ENCODE measurements at regions not wholly inside any gene's neighbourhood (a gene's known extent, or its start where the extent isn't known, plus 50 kb on each side); places are given as distances from the start of the nearest gene placed in this dataset.

- DNase-seq (ENCODE audit: low read depth), result no peak
Measured at GRCh38 chr13:97797553-97797952, 155.9 kb upstream of the IPO5 start.

- DNase-seq (ENCODE audit: low read depth), result no peak
Measured at GRCh38 chr13:97798171-97798821, 155.2 kb upstream of the IPO5 start.

GRCh38 chr13:97798836-97799235 is 154.6 kb upstream of the IPO5 start:
- DNase-seq (ENCODE audit: low read depth), result no peak

GRCh38 chr13:97802213-97802612 is 151.3 kb upstream of the IPO5 start:
- no peak for DNase-seq (ENCODE audit: low read depth)

GRCh38 chr13:97809576-97809975 is 143.9 kb upstream of the IPO5 start:
- DNase-seq (ENCODE audit: low read depth), result no peak

GRCh38 chr13:97810152-97810551 is 143.3 kb upstream of the IPO5 start:
- DNase-seq (ENCODE audit: low read depth), result no peak

- no peak for DNase-seq (ENCODE audit: low read depth)
Measured at GRCh38 chr13:97822377-97822776, 131.1 kb upstream of the IPO5 start.

- DNase-seq (ENCODE audit: low read depth), result no peak
Measured at GRCh38 chr13:97826421-97827012, 127.0 kb upstream of the IPO5 start.

- DNase-seq (ENCODE audit: low read depth), result no peak
Measured at GRCh38 chr13:97834250-97834649, 119.2 kb upstream of the IPO5 start.

GRCh38 chr13:97843189-97843588 is 110.3 kb upstream of the IPO5 start:
- no peak for DNase-seq (ENCODE audit: low read depth)

GRCh38 chr13:97844151-97844550 is 109.3 kb upstream of the IPO5 start:
- DNase-seq (ENCODE audit: low read depth), result no peak

GRCh38 chr13:97848886-97849285 is 104.6 kb upstream of the IPO5 start:
- no peak for DNase-seq (ENCODE audit: low read depth)

- no peak for DNase-seq (ENCODE audit: low read depth)
Measured at GRCh38 chr13:97849305-97849704, 104.2 kb upstream of the IPO5 start.

GRCh38 chr13:97851269-97851668 is 102.2 kb upstream of the IPO5 start:
- DNase-seq (ENCODE audit: low read depth), result no peak

- no peak for DNase-seq (ENCODE audit: low read depth)
Measured at GRCh38 chr13:97852181-97852874, 101.1 kb upstream of the IPO5 start.

- peak; percentile 15 for DNase-seq (ENCODE audit: low read depth)
Measured at GRCh38 chr13:97853550-97853949, 99.9 kb upstream of the IPO5 start.

GRCh38 chr13:97855570-97856303 is 97.7 kb upstream of the IPO5 start:
- peak; percentile 24 for DNase-seq (ENCODE audit: low read depth)

- DNase-seq (ENCODE audit: low read depth), result no peak
Measured at GRCh38 chr13:97856304-97856675, 97.2 kb upstream of the IPO5 start.

- no peak for DNase-seq (ENCODE audit: low read depth)
Measured at GRCh38 chr13:97858161-97858560, 95.3 kb upstream of the IPO5 start.

- no peak for DNase-seq (ENCODE audit: low read depth)
Measured at GRCh38 chr13:97866346-97866745, 87.1 kb upstream of the IPO5 start.

- DNase-seq (ENCODE audit: low read depth), result no peak
Measured at GRCh38 chr13:97866751-97867150, 86.7 kb upstream of the IPO5 start.

GRCh38 chr13:97873398-97873797 is 80.1 kb upstream of the IPO5 start:
- no peak for DNase-seq (ENCODE audit: low read depth)

- no peak for DNase-seq (ENCODE audit: low read depth)
Measured at GRCh38 chr13:97875218-97875617, 78.3 kb upstream of the IPO5 start.
